Cardiac muscle cell (in vitro differentiated cells and primary cell): ENCODE measurements at regions not wholly inside any gene's neighbourhood (a gene's known extent, or its start where the extent isn't known, plus 50 kb on each side); places are given as distances from the start of the nearest gene placed in this dataset.

Experiments used
- DNase-seq, 2 donors: peaks; one replicate each; pipeline versions ENCODE4 v3.0.0 to v3.0.0-alpha.2; 2010 to 2017; ENCODE audit warnings: low read depth in 1 of 2, low spot score in 1 of 2
- H3K27ac ChIP-seq: fragments of 200-600 bp; sonication (generic); 2 replicates; pipeline ENCODE4 v1.5.1; 2016
- H3K27me3 ChIP-seq: fragments of 200-600 bp; sonication (generic); 2 replicates; pipeline ENCODE4 v1.6.0; 2016; ENCODE audit warnings: control low read depth
- H3K36me3 ChIP-seq: fragments of 200-600 bp; sonication (generic); 2 replicates; pipeline ENCODE4 v1.5.1; 2016; ENCODE audit warnings: control low read depth
- H3K4me1 ChIP-seq: fragments of 200-600 bp; sonication (generic); 2 replicates; pipeline ENCODE4 v1.8.1; 2017; ENCODE audit warnings: low read depth, mild to moderate bottlenecking, mixed run types
- H3K4me3 ChIP-seq: fragments of 200-600 bp; sonication (generic); 2 replicates; pipeline ENCODE4 v1.5.1; 2016; ENCODE audit warnings: mild to moderate bottlenecking
- H3K9me3 ChIP-seq: fragments of 200-600 bp; sonication (generic); 2 replicates; pipeline ENCODE4 v1.5.1; 2017; ENCODE audit warnings: low read depth, mild to moderate bottlenecking, control low read depth
- TF ChIP-seq, protein P1 (sequence below): IDR thresholded peaks from 2 replicates; pipeline ENCODE4 v1.5.1; 2012; ENCODE audit warnings: low read depth, mild to moderate bottlenecking, low read length

DNA sequence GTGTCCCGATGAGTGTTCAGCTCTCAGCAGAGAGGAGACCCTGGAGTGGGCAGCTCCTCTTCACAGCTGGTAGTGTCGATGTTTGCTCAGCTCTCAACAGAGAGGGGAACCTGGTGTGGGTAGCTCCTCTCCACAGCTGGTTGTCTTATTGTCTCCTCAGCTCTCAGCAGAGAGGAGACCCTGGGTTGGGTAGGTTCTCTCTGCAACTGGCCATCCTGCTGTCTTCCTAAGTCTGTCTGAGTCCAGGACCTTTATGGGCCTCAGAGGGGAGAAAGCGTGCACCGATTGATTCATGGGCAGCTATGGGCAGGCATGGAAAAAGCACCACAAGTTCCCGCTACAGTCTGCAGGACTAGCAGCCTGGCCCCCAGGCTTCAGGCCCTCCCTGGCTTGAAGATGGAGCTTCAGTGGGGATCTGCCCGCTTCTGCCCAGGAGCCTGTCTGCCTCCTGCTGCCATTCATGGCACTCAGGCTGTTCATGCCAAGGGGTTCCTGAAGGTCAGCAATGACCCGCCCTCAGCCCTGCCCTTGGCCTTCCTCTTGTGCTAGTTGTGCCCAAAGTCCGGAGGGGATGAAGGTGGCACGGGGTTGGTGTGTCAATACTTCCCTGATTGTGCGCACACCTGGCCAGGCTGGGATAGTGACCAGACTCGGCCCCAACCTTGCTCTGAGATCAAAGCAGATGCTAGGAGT lies 224.2 kb downstream of the KCNC2 start:
- H3K9me3 ChIP-seq = no peaks in the 10 kb centered on the region
- H3K27me3 ChIP-seq = no peaks in the 10 kb centered on the region
- H3K4me3 ChIP-seq = no peak overlapping the region
- TF ChIP-seq, protein P1, sequence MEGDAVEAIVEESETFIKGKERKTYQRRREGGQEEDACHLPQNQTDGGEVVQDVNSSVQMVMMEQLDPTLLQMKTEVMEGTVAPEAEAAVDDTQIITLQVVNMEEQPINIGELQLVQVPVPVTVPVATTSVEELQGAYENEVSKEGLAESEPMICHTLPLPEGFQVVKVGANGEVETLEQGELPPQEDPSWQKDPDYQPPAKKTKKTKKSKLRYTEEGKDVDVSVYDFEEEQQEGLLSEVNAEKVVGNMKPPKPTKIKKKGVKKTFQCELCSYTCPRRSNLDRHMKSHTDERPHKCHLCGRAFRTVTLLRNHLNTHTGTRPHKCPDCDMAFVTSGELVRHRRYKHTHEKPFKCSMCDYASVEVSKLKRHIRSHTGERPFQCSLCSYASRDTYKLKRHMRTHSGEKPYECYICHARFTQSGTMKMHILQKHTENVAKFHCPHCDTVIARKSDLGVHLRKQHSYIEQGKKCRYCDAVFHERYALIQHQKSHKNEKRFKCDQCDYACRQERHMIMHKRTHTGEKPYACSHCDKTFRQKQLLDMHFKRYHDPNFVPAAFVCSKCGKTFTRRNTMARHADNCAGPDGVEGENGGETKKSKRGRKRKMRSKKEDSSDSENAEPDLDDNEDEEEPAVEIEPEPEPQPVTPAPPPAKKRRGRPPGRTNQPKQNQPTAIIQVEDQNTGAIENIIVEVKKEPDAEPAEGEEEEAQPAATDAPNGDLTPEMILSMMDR = no peak
- no peak overlapping the region for H3K27ac ChIP-seq
- H3K36me3 ChIP-seq = no peaks in the 10 kb centered on the region
- DNase-seq = no peak
- H3K4me1 ChIP-seq = no peaks in the 10 kb centered on the region

DNA sequence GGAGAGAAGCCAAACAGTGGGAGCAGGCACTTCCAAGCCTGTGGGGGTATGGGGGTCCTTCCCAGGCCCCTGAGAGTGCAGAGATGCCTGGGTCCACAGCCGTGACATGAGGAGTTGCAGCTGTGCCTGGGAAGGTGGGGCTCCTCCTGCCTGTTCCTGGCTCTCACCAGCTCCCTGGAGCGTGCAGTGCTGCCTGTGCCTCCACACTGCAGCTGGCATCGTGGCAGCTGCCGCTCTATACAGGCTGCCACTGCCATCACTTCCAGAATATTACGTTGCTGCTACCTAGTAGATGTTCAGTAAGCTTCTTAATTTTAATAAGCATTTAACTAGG lies 223.7 kb downstream of the KCNC2 start:
- H3K4me1 ChIP-seq = no peaks in the 10 kb centered on the region
- H3K9me3 ChIP-seq = no peaks in the 10 kb centered on the region
- no peak for DNase-seq
- H3K4me3 ChIP-seq = no peak overlapping the region
- H3K36me3 ChIP-seq = no peaks in the 10 kb centered on the region
- no peak overlapping the region for H3K27ac ChIP-seq
- TF ChIP-seq, protein P1 = no peak
- no peaks in the 10 kb centered on the region for H3K27me3 ChIP-seq

DNA sequence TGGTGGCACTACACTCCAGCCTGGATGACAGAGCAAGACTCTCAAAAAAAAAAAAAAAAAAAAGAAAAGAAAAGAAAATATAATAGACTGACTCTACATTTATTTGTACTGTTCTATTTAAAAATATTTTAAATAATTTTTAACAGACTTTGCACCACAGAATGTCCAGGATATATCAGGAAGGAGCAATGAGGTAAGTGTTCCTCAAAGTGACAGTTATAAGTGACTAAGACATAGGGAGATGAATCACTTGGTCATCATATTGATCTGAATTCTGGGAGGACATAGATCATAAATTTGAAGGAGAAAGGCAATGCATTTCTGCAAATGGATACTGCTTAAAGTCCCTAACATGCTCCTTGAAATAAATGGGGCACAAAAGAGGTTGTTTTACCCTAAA lies 221.5 kb downstream of the KCNC2 start:
- no peaks in the 10 kb centered on the region for H3K27me3 ChIP-seq
- TF ChIP-seq, protein P1 = no peak
- H3K36me3 ChIP-seq = no peaks in the 10 kb centered on the region
- no peak overlapping the region for H3K27ac ChIP-seq
- H3K4me1 ChIP-seq = no peaks in the 10 kb centered on the region
- H3K9me3 ChIP-seq = no peaks in the 10 kb centered on the region
- H3K4me3 ChIP-seq = no peak overlapping the region
- DNase-seq = no peak
